ENCODE measurements at regions not wholly inside any gene's neighbourhood (a gene's known extent, or its start where the extent isn't known, plus 50 kb on each side); places are given as distances from the start of the nearest gene placed in this dataset.

- Mint-ChIP-seq H3K27ac (no peak overlapping the region), H3K36me3 (no peaks in the 10 kb centered on the region), H3K4me3 (no peak overlapping the region), H3K4me1 (no peaks in the 10 kb centered on the region), H3K9me3 (peaks cover 7% of the 10 kb centered on the region)
- DNase-seq (ENCODE audit: low spot score in 2 of 2) (no peak), ATAC-seq (no peak)
Measured at GRCh38 chr18:66749030-66749429, 145.1 kb upstream of the CDH19 start.

- ATAC-seq (no peak), DNase-seq (ENCODE audit: low spot score in 2 of 2) (no peak)
- H3K4me3 Mint-ChIP-seq = no peak overlapping the region
- peaks cover 14% of the 10 kb centered on the region for H3K9me3 Mint-ChIP-seq
- no peaks in the 10 kb centered on the region for H3K36me3 Mint-ChIP-seq
- no peak overlapping the region for H3K27ac Mint-ChIP-seq
- H3K4me1 Mint-ChIP-seq = no peaks in the 10 kb centered on the region
Measured at GRCh38 chr18:66742832-66743231, 138.9 kb upstream of the CDH19 start.

GRCh38 chr18:66735933-66736332 is 132.0 kb upstream of the CDH19 start:
- Mint-ChIP-seq H3K9me3 (peaks cover 13% of the 10 kb centered on the region), H3K36me3 (no peaks in the 10 kb centered on the region), H3K4me3 (no peak overlapping the region), H3K4me1 (no peaks in the 10 kb centered on the region), H3K27ac (no peak overlapping the region)
- no peak for DNase-seq (ENCODE audit: low spot score in 2 of 2)
- ATAC-seq = no peak

GRCh38 chr18:66734451-66734850 is 130.6 kb upstream of the CDH19 start:
- no peak for ATAC-seq
- H3K4me3 Mint-ChIP-seq = no peak overlapping the region
- no peaks in the 10 kb centered on the region for H3K4me1 Mint-ChIP-seq
- no peaks in the 10 kb centered on the region for H3K36me3 Mint-ChIP-seq
- DNase-seq (ENCODE audit: low spot score in 2 of 2) = no peak
- peaks cover 10% of the 10 kb centered on the region for H3K9me3 Mint-ChIP-seq
- no peak overlapping the region for H3K27ac Mint-ChIP-seq

GRCh38 chr18:66731890-66732289 is 128.0 kb upstream of the CDH19 start:
- no peak for DNase-seq (ENCODE audit: low spot score in 2 of 2)
- no peaks in the 10 kb centered on the region for H3K4me1 Mint-ChIP-seq
- no peaks in the 10 kb centered on the region for H3K36me3 Mint-ChIP-seq
- H3K4me3 Mint-ChIP-seq = no peak overlapping the region
- no peak overlapping the region for H3K27ac Mint-ChIP-seq
- ATAC-seq = no peak
- H3K9me3 Mint-ChIP-seq = peaks cover 10% of the 10 kb centered on the region

GRCh38 chr18:66729442-66730239 is 125.8 kb upstream of the CDH19 start:
- ATAC-seq (no peak), DNase-seq (ENCODE audit: low spot score in 2 of 2) (no peak)
- no peaks in the 10 kb centered on the region for H3K4me1 Mint-ChIP-seq
- H3K9me3 Mint-ChIP-seq = peaks cover 4% of the 10 kb centered on the region
- no peak overlapping the region for H3K27ac Mint-ChIP-seq
- no peak overlapping the region for H3K4me3 Mint-ChIP-seq
- no peaks in the 10 kb centered on the region for H3K36me3 Mint-ChIP-seq

- H3K9me3 Mint-ChIP-seq = peaks cover 2% of the 10 kb centered on the region
- no peak for DNase-seq (ENCODE audit: low spot score in 2 of 2)
- H3K36me3 Mint-ChIP-seq = no peaks in the 10 kb centered on the region
- ATAC-seq = no peak
- H3K4me1 Mint-ChIP-seq = no peaks in the 10 kb centered on the region
- H3K27ac Mint-ChIP-seq = no peak overlapping the region
- H3K4me3 Mint-ChIP-seq = no peak overlapping the region
Measured at GRCh38 chr18:66728951-66729350, 125.1 kb upstream of the CDH19 start.

- no peak overlapping the region for H3K27ac Mint-ChIP-seq
- no peaks in the 10 kb centered on the region for H3K36me3 Mint-ChIP-seq
- H3K9me3 Mint-ChIP-seq = peaks cover 2% of the 10 kb centered on the region
- no peaks in the 10 kb centered on the region for H3K4me1 Mint-ChIP-seq
- DNase-seq (ENCODE audit: low spot score in 2 of 2) (no peak), ATAC-seq (no peak)
- no peak overlapping the region for H3K4me3 Mint-ChIP-seq
Measured at GRCh38 chr18:66727991-66728390, 124.1 kb upstream of the CDH19 start.

- H3K27ac Mint-ChIP-seq = no peak overlapping the region
- H3K9me3 Mint-ChIP-seq = peaks cover 5% of the 10 kb centered on the region
- H3K36me3 Mint-ChIP-seq = no peaks in the 10 kb centered on the region
- DNase-seq (ENCODE audit: low spot score in 2 of 2) (no peak), ATAC-seq (no peak)
- H3K4me1 Mint-ChIP-seq = no peaks in the 10 kb centered on the region
- H3K4me3 Mint-ChIP-seq = no peak overlapping the region
Measured at GRCh38 chr18:66724664-66725356, 120.9 kb upstream of the CDH19 start.

- Mint-ChIP-seq H3K36me3 (no peaks in the 10 kb centered on the region), H3K27ac (no peak overlapping the region), H3K4me1 (no peaks in the 10 kb centered on the region), H3K9me3 (peaks cover 5% of the 10 kb centered on the region), H3K4me3 (no peak overlapping the region)
- DNase-seq (ENCODE audit: low spot score in 2 of 2) = no peak
- no peak for ATAC-seq
Measured at GRCh38 chr18:66722671-66723070, 118.8 kb upstream of the CDH19 start.

- DNase-seq (ENCODE audit: low spot score in 2 of 2) = no peak
- peaks cover 2% of the 10 kb centered on the region for H3K9me3 Mint-ChIP-seq
- no peak overlapping the region for H3K27ac Mint-ChIP-seq
- H3K36me3 Mint-ChIP-seq = no peaks in the 10 kb centered on the region
- no peak overlapping the region for H3K4me3 Mint-ChIP-seq
- H3K4me1 Mint-ChIP-seq = no peaks in the 10 kb centered on the region
- ATAC-seq = no peak
Measured at GRCh38 chr18:66708646-66709045, 104.8 kb upstream of the CDH19 start.

- Mint-ChIP-seq H3K9me3 (peaks cover 2% of the 10 kb centered on the region), H3K4me1 (no peaks in the 10 kb centered on the region), H3K4me3 (no peak overlapping the region), H3K27ac (no peak overlapping the region), H3K36me3 (no peaks in the 10 kb centered on the region)
- DNase-seq (ENCODE audit: low spot score in 2 of 2) = no peak
- no peak for ATAC-seq
Measured at GRCh38 chr18:66707473-66707872, 103.6 kb upstream of the CDH19 start.

GRCh38 chr18:66695281-66695680 is 91.4 kb upstream of the CDH19 start:
- ATAC-seq (no peak), DNase-seq (ENCODE audit: low spot score in 2 of 2) (no peak)
- Mint-ChIP-seq H3K4me1 (no peaks in the 10 kb centered on the region), H3K27ac (no peak overlapping the region), H3K36me3 (no peaks in the 10 kb centered on the region), H3K4me3 (no peak overlapping the region), H3K9me3 (peaks cover 7% of the 10 kb centered on the region)

- Mint-ChIP-seq H3K4me1 (no peaks in the 10 kb centered on the region), H3K27ac (no peak overlapping the region), H3K9me3 (peaks cover 7% of the 10 kb centered on the region), H3K4me3 (no peak overlapping the region), H3K36me3 (no peaks in the 10 kb centered on the region)
- DNase-seq (ENCODE audit: low spot score in 2 of 2) = no peak
- no peak for ATAC-seq
Measured at GRCh38 chr18:66694852-66695251, 91.0 kb upstream of the CDH19 start.

- Mint-ChIP-seq H3K36me3 (no peaks in the 10 kb centered on the region), H3K9me3 (peaks cover 12% of the 10 kb centered on the region), H3K4me3 (no peak overlapping the region), H3K4me1 (no peaks in the 10 kb centered on the region), H3K27ac (no peak overlapping the region)
- DNase-seq (ENCODE audit: low spot score in 2 of 2) = no peak
- ATAC-seq = no peak
Measured at GRCh38 chr18:66687635-66688034, 83.7 kb upstream of the CDH19 start.

GRCh38 chr18:66682855-66683322 is 79.0 kb upstream of the CDH19 start:
- peaks cover 15% of the 10 kb centered on the region for H3K9me3 Mint-ChIP-seq
- H3K4me1 Mint-ChIP-seq = no peaks in the 10 kb centered on the region
- no peak overlapping the region for H3K4me3 Mint-ChIP-seq
- H3K36me3 Mint-ChIP-seq = no peaks in the 10 kb centered on the region
- H3K27ac Mint-ChIP-seq = no peak overlapping the region
- ATAC-seq = no peak
- no peak for DNase-seq (ENCODE audit: low spot score in 2 of 2)
